ENCODE measurements at regions not wholly inside any gene's neighbourhood (a gene's known extent, or its start where the extent isn't known, plus 50 kb on each side); places are given as distances from the start of the nearest gene placed in this dataset.

DNA sequence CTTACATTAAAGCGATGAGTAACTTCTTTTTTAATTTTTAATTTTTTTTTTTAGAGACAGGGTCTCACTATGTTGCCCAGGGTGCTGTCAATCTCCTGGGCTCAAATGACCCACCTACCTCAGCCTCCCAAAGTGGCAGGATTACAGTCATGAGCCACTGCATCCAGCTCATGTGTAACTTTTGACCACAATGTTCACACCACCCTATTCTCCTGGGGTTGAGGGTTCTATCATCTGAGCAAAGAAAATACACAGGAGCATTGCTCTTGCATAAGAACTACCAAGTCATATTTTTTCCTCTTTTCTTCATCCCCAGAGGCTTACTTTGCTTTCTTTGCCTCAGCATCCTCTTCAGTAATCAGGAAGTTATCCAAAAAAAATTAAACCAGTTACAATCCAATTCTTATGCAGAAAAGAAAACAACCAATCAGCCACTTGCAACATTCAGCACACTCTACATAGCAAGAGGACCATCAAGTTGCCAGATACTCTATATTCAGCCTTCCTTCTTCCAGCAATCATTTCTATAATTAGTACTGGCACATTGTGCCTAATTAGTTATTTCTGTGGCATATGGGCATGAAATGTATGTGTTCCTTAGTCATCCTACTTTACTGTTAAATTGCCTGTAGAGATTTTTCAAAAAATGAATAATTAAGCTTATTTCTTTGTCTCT lies 345.6 kb downstream of the AKAIN1 start:
- DNase-seq: no peak

DNA sequence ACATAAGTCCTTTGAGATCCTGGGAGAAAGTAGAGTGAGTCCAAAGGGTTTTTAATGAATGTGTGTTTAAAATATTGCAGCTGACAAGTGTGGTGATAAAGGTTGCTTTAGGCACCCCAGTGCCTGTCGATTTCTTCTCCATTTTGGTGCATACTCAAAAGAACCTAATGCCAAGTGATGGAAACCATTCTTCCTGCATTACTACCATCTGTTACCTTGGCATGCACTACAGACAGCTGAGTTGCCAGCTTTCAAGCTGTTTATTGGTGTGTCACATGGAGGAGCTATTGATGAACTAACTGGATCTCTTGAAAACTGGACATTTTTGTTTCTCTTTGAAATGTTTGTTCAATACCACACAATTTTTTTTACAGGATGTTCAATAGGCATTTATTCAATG lies 350.0 kb downstream of the AKAIN1 start:
- no peak for DNase-seq

DNA sequence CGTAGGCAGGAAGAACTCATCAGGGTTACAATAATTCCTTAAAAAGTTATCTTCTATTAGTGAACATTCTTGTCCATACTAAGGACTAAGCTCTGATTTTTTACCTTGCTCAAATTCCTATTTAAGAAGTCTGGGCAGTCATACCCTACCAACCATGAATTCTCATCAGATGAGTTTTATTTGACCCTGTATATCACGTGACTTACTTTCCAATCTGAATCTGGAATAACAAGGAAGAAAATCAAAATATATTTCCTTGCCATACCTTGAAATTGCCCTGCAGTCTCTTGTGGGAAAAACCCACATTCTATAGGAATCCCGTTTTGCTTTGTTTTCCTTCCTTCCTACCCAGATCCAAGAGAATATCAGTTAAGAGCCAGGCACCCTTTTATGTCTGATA lies 352.7 kb downstream of the AKAIN1 start:
- no peak for DNase-seq

DNA sequence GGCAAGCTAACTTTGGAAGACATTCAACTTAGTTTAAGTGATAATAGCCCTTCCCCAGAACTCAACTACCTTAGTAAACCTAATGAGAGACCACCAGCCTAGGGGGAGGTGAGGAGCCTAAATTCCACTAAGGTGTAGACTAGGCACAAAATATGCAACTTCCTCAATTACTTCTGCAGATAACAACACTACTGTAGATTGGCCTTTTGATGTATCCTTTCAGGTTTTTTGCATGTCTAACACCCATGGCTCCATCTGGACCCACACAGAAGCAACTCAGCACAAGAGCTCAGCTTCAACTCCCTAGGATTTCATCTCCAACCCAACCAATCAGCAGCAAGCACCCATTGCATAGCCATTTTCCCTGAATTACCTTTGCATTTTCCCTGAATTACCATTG lies 353.3 kb downstream of the AKAIN1 start:
- DNase-seq: no peak

DNA sequence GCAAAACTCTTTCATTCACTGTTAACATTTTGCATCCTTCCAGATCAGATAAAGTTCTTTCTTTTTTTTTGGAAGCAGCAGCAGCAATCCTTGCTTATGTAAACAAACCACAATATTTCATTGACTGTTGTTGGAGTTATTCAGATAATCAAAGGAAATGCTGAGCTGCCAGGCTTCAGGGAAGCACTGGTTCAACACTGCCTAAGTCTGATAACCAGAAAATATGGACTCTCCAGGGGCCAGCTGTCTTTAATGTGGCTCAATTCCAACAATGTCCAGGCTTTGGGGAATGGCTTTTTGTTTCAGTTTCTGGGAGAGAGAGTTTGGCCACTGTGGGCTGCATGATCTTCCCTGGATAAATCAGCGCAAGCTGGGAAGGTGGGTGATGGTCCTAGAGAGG lies 354.3 kb downstream of the AKAIN1 start:
- DNase-seq: no peak

DNA sequence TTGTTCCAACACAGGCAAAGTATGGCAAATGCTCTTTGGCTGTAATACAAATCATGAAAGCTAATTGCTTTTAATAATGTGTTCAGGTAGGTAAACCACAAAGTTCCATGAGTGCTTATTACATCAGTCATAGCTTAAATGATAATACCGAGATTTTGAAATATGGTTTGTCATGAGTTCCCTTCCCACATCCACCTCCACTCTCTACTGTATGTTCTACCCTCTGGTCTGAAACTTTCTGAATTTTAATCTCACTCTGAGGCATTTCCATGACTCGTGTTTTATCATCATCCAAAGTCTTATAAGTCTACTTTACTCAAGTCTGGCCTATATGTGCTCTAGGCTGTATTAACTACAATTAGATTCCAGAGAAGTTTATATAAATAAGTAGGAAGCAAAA lies 354.8 kb downstream of the AKAIN1 start:
- DNase-seq: no peak

DNA sequence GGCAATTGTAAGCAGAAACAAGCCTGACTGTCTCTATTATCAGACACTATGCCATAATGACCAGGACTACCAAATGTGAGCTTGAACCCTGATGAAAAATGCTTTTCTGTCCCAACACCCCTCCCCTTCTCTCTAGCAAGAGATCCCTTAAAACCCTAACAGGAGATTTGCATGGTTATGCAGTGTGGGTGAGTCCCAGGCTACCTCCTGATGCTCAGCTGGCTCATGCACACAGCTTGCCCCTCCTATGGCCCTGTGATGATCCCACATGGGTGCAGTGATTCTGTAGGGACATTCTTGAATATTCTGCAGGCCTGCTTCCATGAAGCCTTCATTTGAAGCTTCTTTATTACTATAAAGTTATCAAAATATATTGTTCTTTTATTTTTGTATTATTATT lies 357.4 kb downstream of the AKAIN1 start:
- no peak for DNase-seq

DNA sequence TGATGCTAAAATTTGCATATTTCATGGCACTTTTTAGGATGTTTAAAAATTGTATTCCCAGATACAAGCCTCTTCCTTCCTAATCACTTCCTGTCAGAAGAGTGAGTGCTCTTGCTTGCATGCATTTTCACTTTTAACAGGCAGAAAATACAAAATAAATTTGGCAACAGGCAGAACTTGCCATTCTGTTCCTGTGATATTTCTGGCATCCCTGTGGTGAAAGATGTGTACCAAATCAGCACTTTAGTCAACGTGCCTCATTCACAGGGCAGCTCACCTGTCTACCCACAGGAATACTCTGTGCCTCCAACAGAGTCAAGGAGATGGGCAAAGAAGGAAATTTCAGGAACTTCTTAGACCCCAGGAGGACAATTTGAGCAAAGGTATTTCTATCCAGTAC lies 360.9 kb downstream of the AKAIN1 start:
- no peak for DNase-seq

DNA sequence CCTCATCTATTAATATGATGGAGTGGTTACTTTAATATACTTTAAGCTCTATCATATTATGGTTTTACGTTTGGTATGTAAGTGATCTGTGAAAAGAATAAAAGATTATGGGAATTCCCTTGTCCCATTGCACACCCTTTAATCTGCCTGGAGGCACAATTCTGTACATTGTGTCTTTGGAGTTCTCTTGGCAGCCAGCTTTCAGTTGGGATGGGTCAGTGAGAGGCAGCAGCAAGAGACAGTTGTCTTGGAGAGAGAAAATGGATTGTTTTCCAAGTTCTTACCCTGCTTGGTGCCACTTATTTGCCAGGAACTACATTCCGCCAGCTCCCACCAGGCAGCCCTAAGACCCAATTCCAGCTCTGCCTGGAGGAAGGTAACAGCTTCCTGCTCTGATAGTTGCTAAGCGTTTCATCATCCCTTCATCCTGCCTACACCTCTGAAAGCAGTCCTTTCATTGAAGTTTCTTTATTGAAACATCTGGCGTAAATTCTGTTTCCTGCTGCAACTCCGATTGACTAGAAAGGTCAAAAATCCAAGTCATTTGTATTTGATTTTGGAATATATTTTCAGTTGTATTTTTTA lies 365.2 kb downstream of the AKAIN1 start:
- DNase-seq: no peak

DNA sequence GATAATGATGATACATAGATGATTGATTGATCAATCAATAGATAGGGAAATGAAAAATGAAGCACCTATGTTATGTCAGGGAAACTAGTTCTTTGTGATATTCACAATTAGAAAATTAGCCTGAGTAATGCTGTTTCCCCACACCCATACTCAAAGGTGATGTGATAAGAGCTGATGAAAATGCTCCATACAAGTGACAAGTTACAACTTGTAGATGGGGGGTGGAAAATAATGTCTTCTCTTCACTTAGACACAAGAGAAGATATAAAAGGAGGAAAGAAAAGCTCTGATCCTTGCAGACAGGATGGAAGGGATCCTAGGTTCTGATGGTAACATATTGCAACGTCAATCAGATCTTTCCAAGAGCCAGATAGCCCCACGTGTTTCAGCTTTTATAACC lies 365.9 kb downstream of the AKAIN1 start:
- no peak for DNase-seq

DNA sequence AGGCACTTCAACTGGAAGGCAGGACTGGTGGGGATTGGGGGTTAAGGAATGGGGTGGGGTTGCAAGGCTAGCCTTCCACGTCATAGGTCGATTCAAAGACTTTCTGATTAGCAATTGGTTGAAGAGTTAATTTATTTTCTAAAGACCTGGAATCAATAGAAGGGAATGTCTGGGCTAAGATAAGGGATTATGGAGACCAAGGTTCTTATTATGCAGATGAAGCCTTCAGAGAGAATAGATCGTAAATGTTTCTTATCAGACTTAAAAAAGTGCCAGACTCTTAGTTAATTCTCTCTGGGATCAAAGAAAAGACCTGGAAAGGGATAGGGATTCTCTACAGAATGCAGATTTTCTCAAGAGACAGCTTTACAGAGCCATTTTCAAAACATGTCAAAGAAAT lies 368.0 kb upstream of the DLGAP1 start:
- DNase-seq: no peak

DNA sequence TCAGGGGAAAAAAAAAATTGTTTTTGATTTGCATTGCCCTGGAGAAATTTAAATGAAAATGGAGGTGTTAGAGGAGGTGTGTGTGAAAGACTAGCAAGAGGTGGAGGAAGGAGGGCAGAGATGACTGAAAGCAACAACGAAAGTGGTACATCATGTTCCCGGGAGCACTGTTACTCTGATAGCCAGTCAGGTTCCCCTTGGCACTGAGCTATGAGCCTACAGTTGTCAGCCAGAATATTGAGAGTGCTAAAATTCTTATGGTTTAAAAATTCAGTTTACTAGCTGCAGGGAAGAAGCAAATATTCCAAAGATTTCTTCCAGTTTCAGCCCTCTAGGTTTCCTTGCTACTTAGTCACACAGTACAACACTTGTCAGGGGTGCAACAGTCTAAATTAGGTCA lies 366.7 kb upstream of the DLGAP1 start:
- no peak for DNase-seq

DNA sequence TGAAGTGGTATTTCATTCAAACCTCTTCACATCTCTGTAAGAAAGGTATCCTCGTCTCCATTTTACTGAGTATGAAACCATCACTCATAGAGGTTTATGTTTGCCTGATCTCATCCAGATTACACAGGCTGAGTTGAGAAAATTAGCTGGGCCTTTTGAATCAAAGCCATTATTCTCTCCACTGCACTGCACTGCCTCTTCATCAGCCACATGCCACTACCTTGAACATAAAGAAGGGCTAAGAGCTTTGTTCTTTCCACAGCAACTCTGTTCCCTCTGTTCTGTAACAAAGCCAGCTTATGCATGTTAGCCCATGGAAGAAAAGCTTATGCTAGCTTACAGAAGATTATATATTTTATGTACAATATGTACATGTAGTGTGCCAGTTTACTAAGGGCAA lies 362.6 kb upstream of the DLGAP1 start:
- no peak for DNase-seq

DNA sequence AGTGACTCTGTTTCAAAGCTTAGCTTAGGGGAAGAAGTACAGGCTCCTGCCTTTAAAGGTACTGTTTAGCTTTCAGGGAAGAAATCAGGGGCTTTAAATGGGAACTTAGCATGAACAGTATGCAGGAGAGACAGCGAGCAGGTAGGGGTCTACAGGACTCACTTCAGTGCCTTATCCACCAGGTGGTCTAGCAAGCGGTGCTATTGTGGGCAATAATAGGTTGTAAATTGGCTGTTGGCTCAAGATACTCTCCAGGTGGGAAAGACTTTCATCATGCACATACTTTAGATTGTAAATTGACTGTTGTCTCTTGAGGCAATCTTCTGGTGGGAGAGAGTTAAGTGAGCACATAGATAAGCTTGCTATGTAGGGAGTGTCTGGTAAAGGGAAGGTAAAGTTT lies 358.6 kb upstream of the DLGAP1 start:
- DNase-seq: no peak

DNA sequence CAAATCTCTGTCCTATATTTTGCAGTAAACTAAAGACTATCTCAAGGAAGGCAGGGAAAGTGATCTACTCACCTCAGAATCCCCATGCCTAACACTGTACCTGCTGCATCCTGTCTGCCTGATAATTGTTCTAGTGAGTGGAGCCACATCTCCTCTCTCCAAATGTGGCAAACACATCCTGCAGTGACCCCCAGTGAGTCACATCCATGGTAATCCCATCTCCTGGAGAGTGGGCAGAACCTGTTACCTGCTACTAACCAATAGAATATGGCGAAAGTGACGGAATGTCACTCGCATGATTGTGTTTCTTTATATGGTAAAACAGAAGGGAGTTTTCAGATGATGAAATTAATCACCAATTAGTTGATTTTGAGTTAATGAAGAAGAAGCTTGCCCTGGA lies 353.8 kb upstream of the DLGAP1 start:
- DNase-seq: no peak

DNA sequence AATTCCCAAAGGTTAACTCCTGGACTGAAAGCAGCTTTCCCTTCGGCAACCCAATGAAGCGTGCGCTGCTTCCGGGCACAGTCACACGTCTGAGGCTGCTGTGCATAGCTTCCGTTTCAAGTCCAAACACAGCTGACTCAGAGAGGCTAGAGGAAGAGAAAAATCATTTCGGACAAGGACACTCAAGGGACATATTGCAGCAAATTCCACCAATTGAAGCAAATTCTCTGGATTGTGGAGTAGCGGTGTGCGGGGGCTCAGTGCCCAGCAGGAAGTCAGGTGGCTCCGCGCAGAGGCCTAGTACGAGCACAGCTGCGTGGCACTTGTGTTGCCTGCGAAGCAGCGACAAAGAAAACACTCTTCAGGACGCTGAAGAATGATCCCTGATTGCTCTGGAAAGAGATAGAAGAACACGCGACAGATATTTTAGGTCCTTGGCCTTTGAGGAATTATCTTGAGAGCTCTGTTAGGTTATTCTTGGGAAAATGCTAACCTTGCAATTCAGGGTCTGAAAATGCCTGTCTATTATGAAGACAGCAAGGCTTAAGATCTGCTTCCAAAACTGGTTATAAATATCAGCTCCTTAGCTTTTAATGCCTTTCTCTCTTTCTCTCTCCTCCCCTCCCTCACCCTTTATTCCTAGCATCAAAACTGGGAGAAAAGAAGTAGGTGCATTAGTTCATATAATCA lies 352.6 kb upstream of the DLGAP1 start:
- no peak for DNase-seq

DNA sequence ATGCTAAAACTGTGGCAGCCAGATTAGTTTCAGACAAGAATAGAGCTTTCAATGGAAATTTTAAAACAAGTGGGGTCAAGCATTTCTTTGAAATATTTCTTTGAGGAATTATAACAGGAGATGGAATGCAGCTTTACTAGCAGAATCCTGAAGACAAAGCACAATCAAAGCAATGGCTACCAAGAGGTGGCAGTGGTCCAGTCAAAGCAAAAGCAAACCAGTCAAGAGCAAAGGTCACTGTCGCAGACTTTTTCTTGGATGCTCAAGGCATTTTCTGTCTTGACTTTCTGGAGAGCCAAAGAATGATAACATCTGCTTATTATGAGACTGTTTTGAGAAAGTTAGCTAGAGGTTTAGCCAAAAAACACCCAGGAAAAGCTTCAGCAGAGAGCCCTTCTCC lies 351.2 kb upstream of the DLGAP1 start:
- no peak for DNase-seq

DNA sequence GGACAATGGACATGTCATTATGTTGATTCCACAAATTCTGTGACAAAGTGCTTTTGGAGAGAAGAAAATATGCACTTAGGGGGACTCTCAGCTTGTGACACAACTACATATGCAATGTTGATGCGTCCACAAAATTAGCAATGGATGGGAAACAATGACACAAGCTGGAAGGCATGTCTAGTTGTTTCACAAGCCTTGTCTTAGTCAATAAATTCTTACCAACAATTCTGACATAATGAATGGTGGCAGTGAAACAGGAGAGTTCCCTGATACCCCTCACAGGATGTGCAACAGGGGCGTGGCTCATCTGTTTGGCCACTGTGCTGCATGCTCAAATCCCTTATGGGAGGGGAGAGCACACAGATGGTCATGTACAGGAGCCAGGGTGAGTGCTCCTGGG lies 347.2 kb upstream of the DLGAP1 start:
- no peak for DNase-seq

DNA sequence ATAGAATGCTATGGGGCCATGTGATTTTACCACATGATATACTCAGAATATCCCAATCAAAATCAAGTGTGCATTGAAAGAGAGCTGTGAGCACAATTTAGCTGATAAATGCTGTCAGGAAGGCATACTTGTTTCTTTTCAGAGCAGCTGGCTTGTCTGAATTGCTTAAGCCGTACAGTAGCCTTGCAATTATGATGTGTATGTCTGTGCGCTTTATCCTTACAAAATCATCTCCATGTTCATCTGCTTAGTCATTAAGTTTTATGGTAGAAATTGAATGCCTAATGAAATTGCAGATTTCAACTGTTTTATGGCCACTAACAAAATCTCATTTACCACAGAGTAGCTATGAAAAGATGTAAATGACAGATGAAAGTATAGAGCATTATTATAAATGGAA lies 346.0 kb upstream of the DLGAP1 start:
- no peak for DNase-seq

DNA sequence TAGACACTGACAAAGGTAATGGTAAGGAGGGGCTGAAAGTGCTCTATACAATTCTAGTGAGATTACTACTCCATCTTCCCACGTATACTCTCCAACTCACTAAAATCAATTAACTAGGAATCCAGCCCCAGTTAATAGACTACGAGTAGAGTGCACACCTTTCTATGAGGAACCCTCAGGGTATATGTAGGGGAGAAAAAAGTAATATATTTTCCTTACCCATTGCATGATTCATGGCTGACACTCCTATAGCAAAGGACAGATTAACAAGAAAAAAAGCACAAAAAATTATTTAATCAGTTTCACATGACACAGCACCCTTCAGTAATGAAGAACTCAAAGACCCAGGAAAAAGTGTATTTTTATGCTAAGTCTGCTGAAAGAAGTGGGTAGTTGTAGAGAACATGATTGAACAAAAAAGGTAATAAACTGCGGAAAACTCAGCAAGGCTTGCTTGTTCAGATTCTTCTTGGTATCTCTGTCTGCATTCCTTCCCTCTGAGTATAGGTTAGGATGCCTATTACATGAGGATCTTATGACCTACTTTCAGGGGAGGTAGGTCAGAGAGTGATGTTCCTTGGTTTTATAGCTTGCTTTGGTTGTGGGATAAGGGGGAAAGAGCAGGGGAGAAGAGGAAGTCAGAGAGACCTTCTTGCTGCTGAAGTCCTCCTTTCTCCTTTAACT lies 342.0 kb upstream of the DLGAP1 start:
- DNase-seq: no peak

DNA sequence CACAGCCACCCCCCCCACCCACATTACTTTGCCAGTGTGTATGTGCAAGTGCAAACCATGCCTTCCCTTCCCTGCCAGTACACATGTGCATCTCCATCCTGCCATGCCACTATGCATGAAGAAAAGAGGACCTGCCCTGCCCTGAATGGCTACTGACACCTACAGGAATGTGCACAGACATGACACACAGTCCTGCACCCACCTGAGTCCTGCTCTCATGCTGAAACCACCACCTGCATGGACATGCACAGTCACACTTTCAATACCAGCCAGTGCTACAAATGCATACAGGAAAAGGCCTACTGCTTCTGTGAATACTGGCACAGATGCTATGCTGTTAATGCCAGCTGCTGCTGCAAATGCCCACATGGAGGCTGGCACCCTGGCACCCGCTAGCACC lies 334.4 kb upstream of the DLGAP1 start:
- no peak for DNase-seq

DNA sequence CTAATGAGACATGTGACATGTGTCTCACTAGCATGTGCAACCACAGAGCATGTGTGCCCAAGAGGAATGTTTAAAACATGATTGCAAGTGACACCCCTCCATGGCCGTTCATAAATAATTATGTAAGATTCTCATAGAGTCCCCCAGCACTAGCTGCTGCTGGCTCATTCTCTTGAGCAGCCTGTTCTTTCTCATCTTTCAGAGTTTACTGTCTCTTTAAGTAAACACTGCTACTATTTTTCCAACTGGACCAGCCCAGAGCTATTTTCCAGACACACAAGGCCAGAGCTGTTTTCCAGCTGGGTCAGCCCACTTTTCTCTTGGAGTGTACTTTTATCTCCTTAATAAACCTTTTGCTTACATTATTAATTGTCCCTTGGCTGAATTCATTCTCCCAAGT lies 326.8 kb upstream of the DLGAP1 start:
- DNase-seq: no peak

DNA sequence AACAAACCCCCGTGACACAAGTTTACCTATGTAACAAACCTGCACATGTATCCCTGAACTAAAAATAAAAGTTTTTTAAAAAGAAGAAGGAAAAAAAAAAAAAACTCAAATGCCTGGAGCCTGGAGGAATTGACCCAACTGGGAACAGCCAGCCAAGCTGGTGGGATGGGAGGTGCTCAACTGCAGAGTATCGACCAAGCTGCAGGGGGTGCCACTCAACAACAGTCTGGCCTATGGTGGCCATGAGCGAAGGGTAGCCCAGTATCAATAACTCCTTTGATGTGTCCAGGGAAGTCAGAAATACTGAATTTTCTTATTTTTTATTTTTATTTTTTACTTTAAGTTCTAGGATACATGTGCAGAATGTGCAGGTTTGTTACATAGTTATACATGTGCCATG lies 310.3 kb upstream of the DLGAP1 start:
- DNase-seq: no peak

DNA sequence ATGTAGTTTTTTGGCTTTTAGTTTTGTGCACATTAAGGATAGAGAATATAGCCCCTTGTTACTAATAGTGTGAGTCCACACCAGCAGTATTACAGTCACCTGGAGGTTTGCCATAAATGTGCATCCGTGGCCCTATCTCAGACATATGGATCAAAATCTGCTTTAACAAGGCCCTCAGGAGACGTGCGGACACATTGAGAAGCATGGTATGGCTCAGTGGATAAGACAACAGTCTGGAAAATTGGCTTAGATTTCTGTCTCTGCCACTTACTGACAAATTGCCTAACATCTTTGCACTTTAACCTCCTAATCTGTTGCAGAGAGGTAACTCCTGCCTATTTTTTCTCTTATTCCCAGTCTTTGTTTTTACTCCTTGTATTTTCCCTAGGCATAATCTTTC lies 307.2 kb upstream of the DLGAP1 start:
- no peak for DNase-seq
